A549 (cell line): ENCODE measurements at regions not wholly inside any gene's neighbourhood (a gene's known extent, or its start where the extent isn't known, plus 50 kb on each side); places are given as distances from the start of the nearest gene placed in this dataset.

Experiments used
- ATAC-seq, 2 experiments: fragments of 200-7000 bp in 1 of 2; fragments of >200 bp in 1 of 2; cut with Nextera tagmentation in 1 of 2; cut with Tn5 transposase in 1 of 2; 3 replicates each; pipeline versions ENCODE4 v1.8.0 to v1.9.1; 2018 to 2020; ENCODE audit warnings: mild to moderate bottlenecking in 1 of 2, moderate library complexity in 1 of 2
- CTCF ChIA-PET: fragments of 300-600 bp; sonication (Branson Sonifier 250); formaldehyde crosslinking; extraction: SDS; loops from one replicate; lab custom pipeline; 2021; ENCODE audit warnings: antibody characterized with exemption, inconsistent platforms; lab: Yijun Ruan, JAX
- POLR2A ChIA-PET: fragments of 350-600 bp; formaldehyde crosslinking; extraction: SDS; loops from one replicate; lab custom pipeline; 2021; ENCODE audit warnings: antibody characterized with exemption, inconsistent platforms; lab: Yijun Ruan, JAX
- DNase-seq, 2 experiments: peaks; one replicate each; pipeline versions ENCODE4 v3.0.0 to v3.0.0-alpha.2; 2011 to 2016; ENCODE audit warnings: low read depth in 1 of 2, low spot score in 1 of 2
- FAIRE-seq: peaks from 2 replicates; lab custom pipeline; 2011; peaks lifted over from hg19 to GRCh38; lab: Jason Lieb, UNC
- H3K27ac ChIP-seq, 2 experiments: fragments of >200 bp; sonication (Bioruptor Twin); formaldehyde crosslinking; 3 replicates each; pipeline ENCODE4 v1.5.1; 2016 to 2017
- H3K4me1 ChIP-seq: fragments of >200 bp; sonication (Bioruptor Twin); formaldehyde crosslinking; 3 replicates; pipeline ENCODE4 v1.6.1; 2016
- H3K4me2 ChIP-seq: fragments of >200 bp; sonication (Bioruptor Twin); formaldehyde crosslinking; 3 replicates; pipeline ENCODE4 v1.6.1; 2016
- H3K4me3 ChIP-seq: fragments of >200 bp; sonication (Bioruptor Twin); formaldehyde crosslinking; 3 replicates; pipeline ENCODE4 v1.5.1; 2016
- H3K9me3 ChIP-seq: fragments of >200 bp; sonication (Bioruptor Twin); formaldehyde crosslinking; 3 replicates; pipeline ENCODE4 v1.6.1; 2016
- CHD2 ChIP-seq: fragments of 150-350 bp; IDR thresholded peaks from 2 replicates; pipeline ENCODE4 v1.6.1; 2014; ENCODE audit warnings: low read length; ENCODE audit not compliant: partially characterized antibody
- CHD4 ChIP-seq: fragments of 200-600 bp; sonication (generic); IDR thresholded peaks from 2 replicates; pipeline ENCODE4 v1.6.1; 2016; ENCODE audit warnings: antibody characterized with exemption, mild to moderate bottlenecking, borderline replicate concordance
- ESRRA ChIP-seq: fragments of 150-350 bp; IDR thresholded peaks from 2 replicates; pipeline ENCODE4 v1.6.1; 2014; ENCODE audit warnings: mild to moderate bottlenecking, low read length, borderline replicate concordance
- FOSB ChIP-seq: fragments of 250-450 bp; sonication (Bioruptor Pico); IDR thresholded peaks from 2 replicates; pipeline ENCODE4 v1.5.0; 2020; ENCODE audit warnings: mild to moderate bottlenecking, moderate library complexity
- FOSL2 ChIP-seq, 2 experiments: fragments of 450-650 bp in 1 of 2; fragments of >200 bp in 1 of 2; sonication (Bioruptor Twin) in 1 of 2; formaldehyde crosslinking; IDR thresholded peaks; 2 replicates each; pipeline versions ENCODE4 v1.5.0 to v1.6.1; 2016 to 2020; ENCODE audit warnings: mild to moderate bottlenecking in 1 of 2, moderate library complexity in 1 of 2
- FOXS1 ChIP-seq: fragments of 250-450 bp; sonication (Bioruptor Pico); IDR thresholded peaks from 2 replicates; pipeline ENCODE4 v1.5.0; 2020; ENCODE audit warnings: mild to moderate bottlenecking, moderate library complexity
- GATA3 ChIP-seq: IDR thresholded peaks from 2 replicates; pipeline ENCODE4 v1.6.1; 2012; ENCODE audit warnings: borderline replicate concordance
- HOXB5 ChIP-seq: fragments of 250-450 bp; sonication (Bioruptor Pico); IDR thresholded peaks from 2 replicates; pipeline ENCODE4 v1.5.0; 2020; ENCODE audit warnings: mild to moderate bottlenecking, moderate library complexity
- JUNB ChIP-seq: fragments of >200 bp; sonication (Bioruptor Twin); formaldehyde crosslinking; IDR thresholded peaks from 2 replicates; pipeline ENCODE4 v1.6.1; 2016
- KDM1A ChIP-seq: fragments of 200-600 bp; sonication (generic); IDR thresholded peaks from 2 replicates; pipeline ENCODE4 v1.6.1; 2016; ENCODE audit warnings: low read depth, mild to moderate bottlenecking
- KDM5A ChIP-seq: fragments of 200-600 bp; sonication (generic); IDR thresholded peaks from 2 replicates; pipeline ENCODE4 v1.6.1; 2016; ENCODE audit warnings: antibody characterized with exemption, mild to moderate bottlenecking
- MAZ ChIP-seq: fragments of 150-350 bp; IDR thresholded peaks from 2 replicates; pipeline ENCODE4 v1.6.1; 2014; ENCODE audit warnings: antibody characterized with exemption, low read depth, low read length, borderline replicate concordance
- MYC ChIP-seq: IDR thresholded peaks from 2 replicates; pipeline ENCODE4 v1.6.1; 2012; ENCODE audit warnings: mild to moderate bottlenecking, inconsistent platforms, low read length, improper control_type of control experiment, borderline replicate concordance
- NR3C1 ChIP-seq: fragments of >200 bp; sonication (Bioruptor Twin); formaldehyde crosslinking; IDR thresholded peaks from 3 replicates; pipeline ENCODE4 v1.6.1; 2017
- RAD21 ChIP-seq, 2 experiments: fragments of >200 bp in 1 of 2; sonication (Bioruptor Twin) in 1 of 2; formaldehyde crosslinking in 1 of 2; IDR thresholded peaks in 1 of 2; conservative IDR thresholded peaks in 1 of 2; 2 replicates in 1 of 2; 3 replicates in 1 of 2; pipeline ENCODE4 v1.6.1; 2012 to 2018; ENCODE audit warnings: inconsistent platforms in 1 of 2
- RARB ChIP-seq: fragments of 250-450 bp; sonication (Bioruptor Pico); IDR thresholded peaks from 2 replicates; pipeline ENCODE4 v1.8.0; 2021; ENCODE audit warnings: mild to moderate bottlenecking, moderate library complexity
- SMC3 ChIP-seq: fragments of >200 bp; sonication (Bioruptor Twin); formaldehyde crosslinking; IDR thresholded peaks from 3 replicates; pipeline ENCODE4 v1.6.1; 2018; ENCODE audit warnings: inconsistent platforms
- SREBF2 ChIP-seq: fragments of 450-650 bp; IDR thresholded peaks from 2 replicates; pipeline ENCODE4 v1.6.1; 2014; ENCODE audit warnings: mild to moderate bottlenecking, moderate library complexity
- TP53 ChIP-seq: fragments of 250-450 bp; sonication (Bioruptor Pico); IDR thresholded peaks from 2 replicates; pipeline ENCODE4 v1.5.0; 2021; ENCODE audit warnings: mild to moderate bottlenecking, moderate library complexity
- ZNF302 ChIP-seq: fragments of 250-450 bp; sonication (Bioruptor Pico); IDR thresholded peaks from 2 replicates; pipeline ENCODE4 v1.9.0; 2021; ENCODE audit warnings: inconsistent platforms, mild to moderate bottlenecking, moderate library complexity
- ZSCAN20 ChIP-seq: fragments of 250-450 bp; sonication (Bioruptor Pico); IDR thresholded peaks from 2 replicates; pipeline ENCODE4 v1.8.0; 2022; ENCODE audit warnings: mild to moderate bottlenecking, moderate library complexity
- WGBS: methylation state at CpG from one replicate; pipeline ENCODE4 v1.1.6; 2017; ENCODE audit errors: missing lambda C conversion rate; 5-methylcytosine and 5-hydroxymethylcytosine counted together
- TF ChIP-seq, protein P1 (sequence below): fragments of 450-650 bp; IDR thresholded peaks from 2 replicates; pipeline ENCODE4 v1.6.1; 2014; ENCODE audit warnings: antibody characterized with exemption
- TF ChIP-seq, protein P2 (sequence below): fragments of >200 bp; sonication (Bioruptor Twin); formaldehyde crosslinking; IDR thresholded peaks from 2 replicates; pipeline ENCODE4 v1.6.1; 2016
- TF ChIP-seq, protein P3 (sequence below): fragments of 150-350 bp; IDR thresholded peaks from 2 replicates; pipeline ENCODE4 v1.6.1; 2014; ENCODE audit warnings: low read depth, mild to moderate bottlenecking, low read length
- TF ChIP-seq, protein P4 (sequence below): fragments of 250-450 bp; sonication (Bioruptor Pico); IDR thresholded peaks from 2 replicates; pipeline ENCODE4 v1.5.0; 2020; ENCODE audit warnings: low read depth, mild to moderate bottlenecking, moderate library complexity

DNA sequence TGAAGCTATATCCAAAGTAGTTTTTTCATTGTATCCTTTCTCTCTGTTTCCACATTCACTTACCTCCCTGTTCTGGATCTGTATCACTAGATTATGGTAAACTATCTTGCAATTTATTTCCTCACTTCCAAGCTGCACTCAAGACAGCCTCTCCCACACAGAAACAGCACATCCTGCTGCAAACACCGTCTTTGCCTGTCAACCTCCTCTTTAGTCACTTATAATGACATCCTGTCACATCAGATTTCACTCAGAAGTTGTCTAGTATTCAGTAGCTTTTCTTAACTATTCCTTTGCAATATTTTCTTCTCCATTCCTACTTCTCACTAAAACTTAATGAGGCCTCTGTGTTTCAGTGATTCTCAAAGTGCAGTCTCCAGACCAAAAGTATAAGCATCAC is 490.8 kb downstream of the IGSF11 start:
- FAIRE-seq (no peak), DNase-seq (no peak), ATAC-seq (no peak)
- TF ChIP-seq MYC (no peak), CHD2 (no peak), SREBF2 (no peak), FOSL2 (IDR thresholded peaks at IDR 0.05) (no peak), FOSL2 (CRISPR knock-in tag; IDR thresholded peaks at IDR 0.05) (no peak), RAD21 (conservative IDR thresholded peaks at IDR 0.05 in 1 of 2, IDR thresholded peaks at IDR 0.05 in 1 of 2) (no peak), FOXS1 (CRISPR knock-in tag) (no peak), KDM1A (no peak), JUNB (no peak)
- TF ChIP-seq, protein P1, sequence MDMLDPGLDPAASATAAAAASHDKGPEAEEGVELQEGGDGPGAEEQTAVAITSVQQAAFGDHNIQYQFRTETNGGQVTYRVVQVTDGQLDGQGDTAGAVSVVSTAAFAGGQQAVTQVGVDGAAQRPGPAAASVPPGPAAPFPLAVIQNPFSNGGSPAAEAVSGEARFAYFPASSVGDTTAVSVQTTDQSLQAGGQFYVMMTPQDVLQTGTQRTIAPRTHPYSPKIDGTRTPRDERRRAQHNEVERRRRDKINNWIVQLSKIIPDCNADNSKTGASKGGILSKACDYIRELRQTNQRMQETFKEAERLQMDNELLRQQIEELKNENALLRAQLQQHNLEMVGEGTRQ, result no peak
- TF ChIP-seq, protein P2, sequence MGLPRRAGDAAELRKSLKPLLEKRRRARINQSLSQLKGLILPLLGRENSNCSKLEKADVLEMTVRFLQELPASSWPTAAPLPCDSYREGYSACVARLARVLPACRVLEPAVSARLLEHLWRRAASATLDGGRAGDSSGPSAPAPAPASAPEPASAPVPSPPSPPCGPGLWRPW, result no peak
- TF ChIP-seq, protein P3, sequence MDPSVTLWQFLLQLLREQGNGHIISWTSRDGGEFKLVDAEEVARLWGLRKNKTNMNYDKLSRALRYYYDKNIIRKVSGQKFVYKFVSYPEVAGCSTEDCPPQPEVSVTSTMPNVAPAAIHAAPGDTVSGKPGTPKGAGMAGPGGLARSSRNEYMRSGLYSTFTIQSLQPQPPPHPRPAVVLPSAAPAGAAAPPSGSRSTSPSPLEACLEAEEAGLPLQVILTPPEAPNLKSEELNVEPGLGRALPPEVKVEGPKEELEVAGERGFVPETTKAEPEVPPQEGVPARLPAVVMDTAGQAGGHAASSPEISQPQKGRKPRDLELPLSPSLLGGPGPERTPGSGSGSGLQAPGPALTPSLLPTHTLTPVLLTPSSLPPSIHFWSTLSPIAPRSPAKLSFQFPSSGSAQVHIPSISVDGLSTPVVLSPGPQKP, result no peak
- POLR2A ChIA-PET, result no interaction called here
- no peaks in the 10 kb centered on the region for H3K9me3 ChIP-seq
- no peak overlapping the region for H3K27ac ChIP-seq
- 34% methylated on average over 1 of the region's 1 CpG for WGBS
- H3K4me2 ChIP-seq, result no peak overlapping the region
- no peaks in the 10 kb centered on the region for H3K4me1 ChIP-seq
- H3K4me3 ChIP-seq, result no peak overlapping the region
- CTCF ChIA-PET, result no interaction called here

DNA sequence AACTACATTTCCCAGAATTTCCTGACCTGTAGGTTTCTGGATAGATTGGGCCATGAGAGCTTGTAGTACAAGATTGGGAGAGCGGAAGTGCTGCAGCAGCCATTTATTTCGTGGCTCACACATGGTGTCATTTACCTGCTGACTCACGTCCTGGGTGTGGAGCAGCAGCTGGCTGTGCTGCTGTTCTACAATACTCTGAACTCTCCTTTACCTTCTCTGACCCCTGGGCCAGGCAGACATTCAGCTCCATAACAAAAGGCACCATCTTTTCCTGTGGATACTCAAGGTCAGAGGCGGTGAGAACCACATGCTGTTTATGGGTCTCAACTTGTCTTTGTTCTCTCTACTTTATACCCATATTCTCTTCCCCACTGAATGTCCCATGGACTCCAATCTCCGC is 490.2 kb downstream of the IGSF11 start:
- ChIA-PET CTCF (interaction anchor here (1.1 kb wide), 1 partner anchor 8 kb away, joined by 4 read pairs; no protein-coding TSS in a partner anchor), POLR2A (no interaction called here)
- Histone ChIP-seq H3K4me1 (no peaks in the 10 kb centered on the region), H3K4me3 (no peak overlapping the region), H3K9me3 (no peaks in the 10 kb centered on the region), H3K27ac (no peak overlapping the region), H3K4me2 (no peak overlapping the region)
- 0 out of 6 replicates have a peak, but pooled peaks of 1 of the 2 experiments have one; percentile 13 for ATAC-seq
- WGBS, result 60% methylated on average over 4 of the region's 5 CpGs
- TF ChIP-seq SMC3 (no peak), FOSB (CRISPR knock-in tag) (no peak), RAD21 (conservative IDR thresholded peaks at IDR 0.05 in 1 of 2, IDR thresholded peaks at IDR 0.05 in 1 of 2) (no peak), HOXB5 (no peak), TP53 (CRISPR knock-in tag) (no peak)
- no peak for FAIRE-seq
- peak in 1 of 2 experiments; percentile 16 for DNase-seq

DNA sequence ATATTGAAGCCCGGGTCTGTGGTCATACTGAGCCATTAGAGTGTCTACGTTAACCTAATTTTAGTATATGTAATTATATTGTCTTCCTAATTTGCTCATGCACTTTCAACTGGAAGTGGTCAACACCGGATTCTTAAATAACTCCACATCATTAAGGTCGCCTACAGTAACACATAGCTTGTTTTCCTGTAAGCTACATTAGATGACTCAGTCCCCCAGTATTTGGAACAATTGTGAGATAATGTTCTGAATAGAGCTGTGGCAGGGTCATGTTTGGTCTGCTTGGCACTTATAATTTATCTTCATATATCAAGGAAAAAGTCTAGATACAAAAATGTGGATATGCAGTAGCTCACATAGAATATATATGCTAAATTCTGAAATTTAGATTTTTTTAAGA is 486.2 kb downstream of the IGSF11 start:
- Histone ChIP-seq H3K27ac (no peak overlapping the region), H3K9me3 (no peaks in the 10 kb centered on the region), H3K4me1 (no peaks in the 10 kb centered on the region), H3K4me3 (no peak overlapping the region), H3K4me2 (no peak overlapping the region)
- ChIA-PET POLR2A (no interaction called here), CTCF (interaction anchor here (1.2 kb wide), 1 partner anchor 37 kb away, joined by 4 read pairs; no protein-coding TSS in a partner anchor)
- no peak for FAIRE-seq
- DNase-seq, result no peak
- 19% methylated on average over 4 of the region's 4 CpGs for WGBS
- ATAC-seq, result no peak
- TF ChIP-seq, protein P4, sequence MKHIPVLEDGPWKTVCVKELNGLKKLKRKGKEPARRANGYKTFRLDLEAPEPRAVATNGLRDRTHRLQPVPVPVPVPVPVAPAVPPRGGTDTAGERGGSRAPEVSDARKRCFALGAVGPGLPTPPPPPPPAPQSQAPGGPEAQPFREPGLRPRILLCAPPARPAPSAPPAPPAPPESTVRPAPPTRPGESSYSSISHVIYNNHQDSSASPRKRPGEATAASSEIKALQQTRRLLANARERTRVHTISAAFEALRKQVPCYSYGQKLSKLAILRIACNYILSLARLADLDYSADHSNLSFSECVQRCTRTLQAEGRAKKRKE, result no peak
- no peak for TF ChIP-seq SREBF2
- no peak for TF ChIP-seq RARB
- TF ChIP-seq HOXB5, result no peak
- TF ChIP-seq KDM1A, result no peak

DNA sequence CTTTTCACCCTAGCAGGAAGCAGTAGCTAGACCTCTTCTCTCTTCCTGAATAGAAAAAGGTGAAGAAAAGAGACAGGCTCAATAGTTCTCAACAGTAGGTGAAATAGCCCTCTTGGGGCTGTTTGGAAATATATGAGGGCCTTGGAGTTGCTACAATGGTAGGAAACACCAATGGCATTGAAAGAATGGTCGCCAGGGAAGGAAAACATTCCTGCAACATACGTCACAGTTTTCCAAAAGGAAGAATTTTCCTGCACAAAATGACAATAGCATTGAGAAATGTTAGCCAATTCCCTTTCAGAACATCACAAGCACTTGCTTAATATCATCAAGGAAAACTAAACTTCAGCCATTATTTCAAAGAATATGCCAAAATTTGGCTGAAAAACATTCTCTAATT is 484.5 kb downstream of the IGSF11 start:
- no peak for TF ChIP-seq ZNF302 (CRISPR knock-in tag)
- TF ChIP-seq FOXS1 (CRISPR knock-in tag), result no peak
- TF ChIP-seq JUNB, result no peak
- TF ChIP-seq, protein P1, result no peak
- TF ChIP-seq KDM5A, result no peak
- no peak for TF ChIP-seq FOSL2 (IDR thresholded peaks at IDR 0.05)
- no peak for TF ChIP-seq FOSL2 (CRISPR knock-in tag; IDR thresholded peaks at IDR 0.05)
- no peak for TF ChIP-seq SREBF2
- TF ChIP-seq NR3C1, result no peak
- TF ChIP-seq RAD21 (conservative IDR thresholded peaks at IDR 0.05 in 1 of 2, IDR thresholded peaks at IDR 0.05 in 1 of 2), result no peak
- no peak for TF ChIP-seq MYC
- TF ChIP-seq GATA3, result no peak
- no peak for TF ChIP-seq MAZ
- TF ChIP-seq CHD4, result no peak
- TF ChIP-seq ESRRA, result no peak
- TF ChIP-seq ZSCAN20 (CRISPR knock-in tag), result no peak
- no peak for TF ChIP-seq CHD2
- TF ChIP-seq, all 56 proteins: peak for 0
- WGBS, result 7% methylated on average over 2 of the region's 2 CpGs
- Histone ChIP-seq H3K4me1 (no peaks in the 10 kb centered on the region), H3K27ac (no peak overlapping the region), H3K4me3 (no peak overlapping the region), H3K9me3 (no peaks in the 10 kb centered on the region), H3K4me2 (no peak overlapping the region)
- FAIRE-seq, result no peak
- CTCF ChIA-PET, result no interaction called here
- ATAC-seq, result no peak
- DNase-seq, result no peak
- POLR2A ChIA-PET, result no interaction called here
